ENCODE measurements at regions not wholly inside any gene's neighbourhood (a gene's known extent, or its start where the extent isn't known, plus 50 kb on each side); places are given as distances from the start of the nearest gene placed in this dataset.

DNA sequence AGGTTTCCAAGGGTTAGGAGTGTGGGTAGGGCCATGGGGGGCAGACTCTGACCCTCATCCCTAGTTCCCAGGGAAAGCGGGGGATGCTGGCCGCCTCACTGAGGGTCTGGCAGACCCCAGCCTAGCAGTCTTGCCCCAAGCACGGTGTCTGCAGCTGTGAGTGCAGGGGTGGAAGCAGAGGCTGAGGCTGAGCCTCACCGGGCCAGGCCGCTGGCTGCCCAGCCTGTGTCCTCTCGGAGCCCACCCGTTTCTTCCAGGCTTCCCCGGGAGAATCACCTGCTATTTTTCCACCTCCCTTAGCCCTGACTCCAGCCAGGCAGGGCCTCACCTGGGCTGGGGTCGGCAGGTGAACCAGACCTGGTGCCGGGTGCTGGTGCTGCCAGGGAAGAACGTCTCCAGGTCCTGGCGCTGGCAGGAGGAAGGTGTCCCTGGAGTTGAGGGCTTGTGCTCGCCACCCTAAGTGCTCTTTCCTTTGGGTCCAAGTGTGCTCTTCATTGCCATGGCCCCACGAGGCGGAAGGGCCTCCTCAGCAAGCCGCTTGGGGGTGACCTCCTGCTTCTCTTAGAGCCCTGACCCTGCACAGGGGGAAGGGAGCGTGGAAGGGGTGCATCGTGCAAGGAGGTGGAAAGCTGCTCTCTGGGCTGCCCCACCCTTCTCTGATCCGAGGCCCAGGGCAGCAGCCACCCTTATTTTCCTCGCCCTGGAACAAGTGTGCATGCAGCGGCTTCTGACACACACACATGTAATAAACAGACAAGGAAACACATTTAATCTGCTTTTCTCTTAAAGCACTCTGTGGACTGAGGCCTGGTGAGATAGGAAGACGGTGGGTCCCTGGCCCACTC lies 112.7 kb downstream of the FAM53A start:
- Histone ChIP-seq H2AFZ (ENCODE audit: low read length) (no peak overlapping the region), H3K9me2 (replicated peaks; ENCODE audit: low read length) (no peaks in the 10 kb centered on the region), H3F3A (ENCODE audit: low read length, unreplicated experiment) (no peaks in the 10 kb centered on the region), H3K27ac (ENCODE audit: low read length) (no peak overlapping the region), H3K4me3 (ENCODE audit: low read length) (no peak overlapping the region), H3K36me3 (ENCODE audit: low read depth, low read length) (no peaks in the 10 kb centered on the region), H4K20me1 (ENCODE audit: low read length) (no peaks in the 10 kb centered on the region), H3K9me3 (ENCODE audit: low read length) (no peaks in the 10 kb centered on the region), H3K79me2 (ENCODE audit: low read length) (no peaks in the 10 kb centered on the region), H3K27me3 (ENCODE audit: low read length) (no peaks in the 10 kb centered on the region), H3K9ac (ENCODE audit: low read length) (no peak overlapping the region), H3K4me2 (ENCODE audit: low read length) (no peak overlapping the region), H3K4me1 (ENCODE audit: insufficient read depth, low read length) (no peaks in the 10 kb centered on the region)
- DNase-seq, result no peak
- intact Hi-C loops (cut with micrococcal nuclease), result no loop called here
- ChIA-PET POLR2A (ENCODE audit: unreplicated experiment) (no interaction called here), CTCF (no interaction called here)
- BruUV-seq (replicated peaks), result no TSS peak
- ATAC-seq, result no peak
- TF ChIP-seq EZH2 (IDR thresholded peaks at IDR 0.05; ENCODE audit: low read length, unreplicated experiment) (no peak), EZH2phosphoT487 (IDR thresholded peaks at IDR 0.05; ENCODE audit: borderline replicate concordance, low read length) (no peak)
- TF ChIP-seq, protein P1, sequence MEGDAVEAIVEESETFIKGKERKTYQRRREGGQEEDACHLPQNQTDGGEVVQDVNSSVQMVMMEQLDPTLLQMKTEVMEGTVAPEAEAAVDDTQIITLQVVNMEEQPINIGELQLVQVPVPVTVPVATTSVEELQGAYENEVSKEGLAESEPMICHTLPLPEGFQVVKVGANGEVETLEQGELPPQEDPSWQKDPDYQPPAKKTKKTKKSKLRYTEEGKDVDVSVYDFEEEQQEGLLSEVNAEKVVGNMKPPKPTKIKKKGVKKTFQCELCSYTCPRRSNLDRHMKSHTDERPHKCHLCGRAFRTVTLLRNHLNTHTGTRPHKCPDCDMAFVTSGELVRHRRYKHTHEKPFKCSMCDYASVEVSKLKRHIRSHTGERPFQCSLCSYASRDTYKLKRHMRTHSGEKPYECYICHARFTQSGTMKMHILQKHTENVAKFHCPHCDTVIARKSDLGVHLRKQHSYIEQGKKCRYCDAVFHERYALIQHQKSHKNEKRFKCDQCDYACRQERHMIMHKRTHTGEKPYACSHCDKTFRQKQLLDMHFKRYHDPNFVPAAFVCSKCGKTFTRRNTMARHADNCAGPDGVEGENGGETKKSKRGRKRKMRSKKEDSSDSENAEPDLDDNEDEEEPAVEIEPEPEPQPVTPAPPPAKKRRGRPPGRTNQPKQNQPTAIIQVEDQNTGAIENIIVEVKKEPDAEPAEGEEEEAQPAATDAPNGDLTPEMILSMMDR (conservative IDR thresholded peaks at IDR 0.05; ENCODE audit: low read depth, low read length), result no peak

DNA sequence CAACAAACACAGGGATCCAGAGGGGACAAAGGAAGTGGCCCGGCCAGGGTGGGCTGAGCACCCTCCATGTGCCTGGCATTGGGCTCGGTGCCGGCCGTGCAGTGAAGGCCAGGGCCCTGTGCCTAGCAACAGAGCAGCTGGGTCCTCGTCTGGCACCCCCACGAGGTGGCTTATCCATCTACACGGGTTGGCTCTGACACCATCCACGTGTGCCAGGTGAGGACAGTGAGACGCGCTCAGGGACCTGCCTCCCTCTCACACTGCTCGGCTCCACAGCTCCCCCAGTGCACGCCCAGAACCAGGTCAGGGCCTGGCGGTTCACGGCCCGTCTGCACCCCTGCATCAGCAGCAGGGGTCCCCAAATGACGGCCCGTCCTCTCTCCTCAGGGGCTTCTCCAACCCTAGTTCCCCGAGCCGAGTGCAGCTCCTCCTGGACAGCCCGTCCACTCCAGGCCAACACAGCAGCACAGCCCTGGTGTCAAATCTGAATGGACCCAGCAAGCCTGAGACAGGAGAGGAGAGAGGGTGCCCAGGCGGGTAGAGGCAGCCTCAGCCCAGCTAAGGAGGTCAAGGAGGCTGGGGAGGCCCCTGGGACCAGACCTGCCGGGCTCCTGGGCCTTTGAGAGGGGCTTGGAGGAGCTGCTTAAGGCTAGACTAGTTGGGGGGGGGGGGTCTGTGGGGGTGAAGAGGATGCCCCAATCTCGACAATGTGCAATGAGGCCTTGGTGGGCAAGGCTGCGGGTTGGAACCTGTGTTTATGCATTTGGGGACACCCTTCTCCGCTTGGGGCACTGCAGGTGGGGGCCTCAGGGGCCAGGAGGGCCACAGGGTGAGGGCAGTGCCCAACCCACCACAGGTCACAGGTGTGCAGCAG lies 113.6 kb downstream of the FAM53A start:
- no peak overlapping the region for H3K9ac ChIP-seq (ENCODE audit: low read length)
- no TSS peak for BruUV-seq (replicated peaks)
- CTCF ChIA-PET, result no interaction called here
- H3K4me2 ChIP-seq (ENCODE audit: low read length), result no peak overlapping the region
- H2AFZ ChIP-seq (ENCODE audit: low read length), result no peak overlapping the region
- POLR2A ChIA-PET (ENCODE audit: unreplicated experiment), result no interaction called here
- DNase-seq, result no peak
- intact Hi-C loops (cut with micrococcal nuclease), result no loop called here
- TF ChIP-seq EZH2phosphoT487 (IDR thresholded peaks at IDR 0.05; ENCODE audit: borderline replicate concordance, low read length), result no peak
- TF ChIP-seq, protein P1 (conservative IDR thresholded peaks at IDR 0.05; ENCODE audit: low read depth, low read length), result no peak
- no peak for TF ChIP-seq EZH2 (IDR thresholded peaks at IDR 0.05; ENCODE audit: low read length, unreplicated experiment)
- no peak overlapping the region for H3K27ac ChIP-seq (ENCODE audit: low read length)
- H3K9me3 ChIP-seq (ENCODE audit: low read length), result no peaks in the 10 kb centered on the region
- no peak overlapping the region for H3K4me3 ChIP-seq (ENCODE audit: low read length)
- H3K27me3 ChIP-seq (ENCODE audit: low read length), result no peaks in the 10 kb centered on the region
- H3K36me3 ChIP-seq (ENCODE audit: low read depth, low read length), result no peaks in the 10 kb centered on the region
- H4K20me1 ChIP-seq (ENCODE audit: low read length), result no peaks in the 10 kb centered on the region
- H3K9me2 ChIP-seq (replicated peaks; ENCODE audit: low read length), result no peaks in the 10 kb centered on the region
- no peak for ATAC-seq
- H3K79me2 ChIP-seq (ENCODE audit: low read length), result no peaks in the 10 kb centered on the region
- no peaks in the 10 kb centered on the region for H3F3A ChIP-seq (ENCODE audit: low read length, unreplicated experiment)
- H3K4me1 ChIP-seq (ENCODE audit: insufficient read depth, low read length), result no peaks in the 10 kb centered on the region

All from PC-3 (cell line).